ENCODE measurements at regions not wholly inside any gene's neighbourhood (a gene's known extent, or its start where the extent isn't known, plus 50 kb on each side); places are given as distances from the start of the nearest gene placed in this dataset.

GRCh38 chr11:19595840-19596751 is 116.5 kb upstream of the NAV2 start:
- DNase-seq (ENCODE audit: low read depth in 3 of 3): no peak

- no peak for DNase-seq (ENCODE audit: low read depth in 3 of 3)
Observed at GRCh38 chr11:19595499-19595839, 117.2 kb upstream of the NAV2 start.

- no peak for DNase-seq (ENCODE audit: low read depth in 3 of 3)
Observed at GRCh38 chr11:19594326-19594725, 118.3 kb upstream of the NAV2 start.

- no peak for DNase-seq (ENCODE audit: low read depth in 3 of 3)
Observed at GRCh38 chr11:19592842-19593241, 119.8 kb upstream of the NAV2 start.

- no peak for DNase-seq (ENCODE audit: low read depth in 3 of 3)
Observed at GRCh38 chr11:19589567-19590260, 122.9 kb upstream of the NAV2 start.

GRCh38 chr11:19587979-19588378 is 124.7 kb upstream of the NAV2 start:
- DNase-seq (ENCODE audit: low read depth in 3 of 3): no peak

GRCh38 chr11:19580646-19581045 is 132.0 kb upstream of the NAV2 start:
- DNase-seq (ENCODE audit: low read depth in 3 of 3): no peak

- DNase-seq (ENCODE audit: low read depth in 3 of 3): no peak
Observed at GRCh38 chr11:19579957-19580356, 132.7 kb upstream of the NAV2 start.

- no peak for DNase-seq (ENCODE audit: low read depth in 3 of 3)
Observed at GRCh38 chr11:19578871-19579270, 133.8 kb upstream of the NAV2 start.

- DNase-seq (ENCODE audit: low read depth in 3 of 3): no peak
Observed at GRCh38 chr11:19577976-19578619, 134.5 kb upstream of the NAV2 start.

GRCh38 chr11:19577391-19577975 is 135.2 kb upstream of the NAV2 start:
- no peak for DNase-seq (ENCODE audit: low read depth in 3 of 3)

- no peak for DNase-seq (ENCODE audit: low read depth in 3 of 3)
Observed at GRCh38 chr11:19576903-19577302, 135.7 kb upstream of the NAV2 start.

- no peak for DNase-seq (ENCODE audit: low read depth in 3 of 3)
Observed at GRCh38 chr11:19576054-19576453, 136.6 kb upstream of the NAV2 start.

GRCh38 chr11:19574916-19575315 is 137.7 kb upstream of the NAV2 start:
- DNase-seq (ENCODE audit: low read depth in 3 of 3): no peak

GRCh38 chr11:19573666-19574065 is 139.0 kb upstream of the NAV2 start:
- no peak for DNase-seq (ENCODE audit: low read depth in 3 of 3)

- DNase-seq (ENCODE audit: low read depth in 3 of 3): no peak
Observed at GRCh38 chr11:19571906-19572305, 140.7 kb upstream of the NAV2 start.

- DNase-seq (ENCODE audit: low read depth in 3 of 3): no peak
Observed at GRCh38 chr11:19570889-19571288, 141.7 kb upstream of the NAV2 start.

GRCh38 chr11:19567996-19568395 is 144.6 kb upstream of the NAV2 start:
- DNase-seq (ENCODE audit: low read depth in 3 of 3): no peak

- no peak for DNase-seq (ENCODE audit: low read depth in 3 of 3)
Observed at GRCh38 chr11:19566583-19567379, 145.9 kb upstream of the NAV2 start.

- no peak for DNase-seq (ENCODE audit: low read depth in 3 of 3)
Observed at GRCh38 chr11:19565639-19566038, 147.0 kb upstream of the NAV2 start.

- no peak for DNase-seq (ENCODE audit: low read depth in 3 of 3)
Observed at GRCh38 chr11:19562156-19562555, 150.5 kb upstream of the NAV2 start.

- no peak for DNase-seq (ENCODE audit: low read depth in 3 of 3)
Observed at GRCh38 chr11:19561011-19561410, 151.6 kb upstream of the NAV2 start.

Data from stimulated activated CD4-positive, alpha-beta T cell treated with anti-CD3 and anti-CD28 coated beads, TNF-alpha, amount 100 ng/mL, for 4 hours (primary cell).